ENCODE measurements at regions not wholly inside any gene's neighbourhood (a gene's known extent, or its start where the extent isn't known, plus 50 kb on each side); places are given as distances from the start of the nearest gene placed in this dataset.
A peak's percentile ranks its signal among the peaks of the same experiment; 100 is the strongest.
"Not testable (repeated sequence)": the region's sequence is repeated elsewhere in the genome, so short reads cannot be mapped to it uniquely, and the experiment has no call there.

DNA sequence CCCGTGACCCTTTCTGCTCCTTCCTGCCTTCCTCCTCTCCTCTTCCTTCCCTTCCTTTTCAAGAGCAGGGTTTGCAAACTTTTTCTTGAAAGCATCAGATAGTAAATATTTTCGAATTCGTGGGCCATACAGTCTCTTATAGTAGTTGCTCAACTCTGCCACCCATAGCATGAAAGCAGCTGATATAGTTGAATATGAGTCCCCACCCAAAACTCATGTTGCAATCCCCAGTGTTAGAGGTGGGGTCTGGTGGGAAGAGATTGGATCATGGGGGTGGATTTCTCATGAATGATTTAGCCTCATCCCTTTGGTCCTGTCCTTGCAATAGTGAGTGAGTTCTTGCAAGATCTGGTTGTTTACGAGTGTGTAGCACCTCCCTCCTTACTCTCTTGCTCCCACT, 114.3 kb downstream of the UNC93B1 start:
- not testable (repeated sequence) for H3K36me3 ChIP-seq (ENCODE audit: control insufficient read depth, insufficient read depth, low read length); H3K9me3 ChIP-seq (ENCODE audit: control insufficient read depth, low read length); H3K27me3 ChIP-seq (replicated peaks; ENCODE audit: control insufficient read depth, insufficient read depth, low read length, poor library complexity, severe bottlenecking); H3K4me1 ChIP-seq (ENCODE audit: control insufficient read depth, insufficient read depth, low read length, poor library complexity, severe bottlenecking); H3K27ac ChIP-seq (ENCODE audit: insufficient read depth, low read length, poor library complexity, severe bottlenecking); H3K4me3 ChIP-seq (ENCODE audit: insufficient read depth, low read depth, low read length, poor library complexity, severe bottlenecking); DNase-seq

DNA sequence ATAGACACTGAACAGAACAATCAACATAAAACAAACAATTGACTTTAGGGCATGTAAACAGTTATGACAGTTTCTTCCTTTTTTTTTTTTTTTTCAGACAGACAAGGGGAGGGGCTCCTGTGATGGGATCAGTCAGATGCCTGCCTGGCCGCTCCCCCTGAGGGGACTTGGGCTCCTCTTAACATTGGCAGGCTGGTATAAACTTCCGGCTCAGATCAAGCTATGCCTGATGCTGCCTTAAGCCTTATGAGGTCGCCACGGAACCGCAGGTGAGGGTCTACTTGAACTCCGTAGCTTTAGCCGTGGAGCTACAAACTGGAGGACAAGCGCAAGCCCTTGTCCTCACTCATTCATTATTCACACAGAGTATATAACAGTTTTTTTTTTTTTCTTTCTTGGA, 115.8 kb downstream of the UNC93B1 start:
- H3K9me3 ChIP-seq (ENCODE audit: control insufficient read depth, low read length); H3K4me3 ChIP-seq (ENCODE audit: insufficient read depth, low read depth, low read length, poor library complexity, severe bottlenecking); H3K4me1 ChIP-seq (ENCODE audit: control insufficient read depth, insufficient read depth, low read length, poor library complexity, severe bottlenecking); DNase-seq; H3K27ac ChIP-seq (ENCODE audit: insufficient read depth, low read length, poor library complexity, severe bottlenecking); H3K27me3 ChIP-seq (replicated peaks; ENCODE audit: control insufficient read depth, insufficient read depth, low read length, poor library complexity, severe bottlenecking); H3K36me3 ChIP-seq (ENCODE audit: control insufficient read depth, insufficient read depth, low read length): not testable (repeated sequence)

DNA sequence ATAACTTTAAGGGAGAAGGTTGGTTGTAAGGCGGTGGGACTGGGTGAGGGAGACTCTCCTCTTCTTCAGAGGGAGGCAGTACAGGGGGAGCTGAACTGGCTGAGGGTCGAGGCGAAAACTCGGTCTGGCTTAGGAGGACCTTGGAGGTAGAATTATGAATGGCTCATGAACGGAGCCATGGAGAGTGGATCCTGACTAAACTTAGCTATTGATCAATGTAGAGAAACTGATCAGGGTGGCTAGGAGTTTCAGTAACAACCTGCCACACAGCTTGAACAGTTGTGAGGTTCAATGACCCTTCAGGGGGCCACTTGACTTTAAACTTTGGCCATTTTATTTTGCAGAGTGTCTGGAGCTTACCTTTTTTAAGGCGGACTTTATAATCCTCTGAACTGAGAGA, 117.2 kb downstream of the UNC93B1 start:
- not testable (repeated sequence) for H3K9me3 ChIP-seq (ENCODE audit: control insufficient read depth, low read length); H3K4me3 ChIP-seq (ENCODE audit: insufficient read depth, low read depth, low read length, poor library complexity, severe bottlenecking); H3K27ac ChIP-seq (ENCODE audit: insufficient read depth, low read length, poor library complexity, severe bottlenecking); H3K4me1 ChIP-seq (ENCODE audit: control insufficient read depth, insufficient read depth, low read length, poor library complexity, severe bottlenecking); DNase-seq; H3K36me3 ChIP-seq (ENCODE audit: control insufficient read depth, insufficient read depth, low read length); H3K27me3 ChIP-seq (replicated peaks; ENCODE audit: control insufficient read depth, insufficient read depth, low read length, poor library complexity, severe bottlenecking)

- not testable (repeated sequence) for H3K4me3 ChIP-seq (ENCODE audit: insufficient read depth, low read depth, low read length, poor library complexity, severe bottlenecking); DNase-seq; H3K4me1 ChIP-seq (ENCODE audit: control insufficient read depth, insufficient read depth, low read length, poor library complexity, severe bottlenecking); H3K36me3 ChIP-seq (ENCODE audit: control insufficient read depth, insufficient read depth, low read length); H3K27me3 ChIP-seq (replicated peaks; ENCODE audit: control insufficient read depth, insufficient read depth, low read length, poor library complexity, severe bottlenecking); H3K27ac ChIP-seq (ENCODE audit: insufficient read depth, low read length, poor library complexity, severe bottlenecking); H3K9me3 ChIP-seq (ENCODE audit: control insufficient read depth, low read length)
Observed at GRCh38 chr11:67886207-67886606, 117.7 kb downstream of the UNC93B1 start.

- not testable (repeated sequence) for H3K9me3 ChIP-seq (ENCODE audit: control insufficient read depth, low read length); H3K36me3 ChIP-seq (ENCODE audit: control insufficient read depth, insufficient read depth, low read length); H3K4me3 ChIP-seq (ENCODE audit: insufficient read depth, low read depth, low read length, poor library complexity, severe bottlenecking); H3K4me1 ChIP-seq (ENCODE audit: control insufficient read depth, insufficient read depth, low read length, poor library complexity, severe bottlenecking); H3K27me3 ChIP-seq (replicated peaks; ENCODE audit: control insufficient read depth, insufficient read depth, low read length, poor library complexity, severe bottlenecking); DNase-seq
- peak overlapping the region; percentile 75 for H3K27ac ChIP-seq (ENCODE audit: insufficient read depth, low read length, poor library complexity, severe bottlenecking)
Observed at GRCh38 chr11:67885574-67885973, 118.3 kb downstream of the UNC93B1 start.

DNA sequence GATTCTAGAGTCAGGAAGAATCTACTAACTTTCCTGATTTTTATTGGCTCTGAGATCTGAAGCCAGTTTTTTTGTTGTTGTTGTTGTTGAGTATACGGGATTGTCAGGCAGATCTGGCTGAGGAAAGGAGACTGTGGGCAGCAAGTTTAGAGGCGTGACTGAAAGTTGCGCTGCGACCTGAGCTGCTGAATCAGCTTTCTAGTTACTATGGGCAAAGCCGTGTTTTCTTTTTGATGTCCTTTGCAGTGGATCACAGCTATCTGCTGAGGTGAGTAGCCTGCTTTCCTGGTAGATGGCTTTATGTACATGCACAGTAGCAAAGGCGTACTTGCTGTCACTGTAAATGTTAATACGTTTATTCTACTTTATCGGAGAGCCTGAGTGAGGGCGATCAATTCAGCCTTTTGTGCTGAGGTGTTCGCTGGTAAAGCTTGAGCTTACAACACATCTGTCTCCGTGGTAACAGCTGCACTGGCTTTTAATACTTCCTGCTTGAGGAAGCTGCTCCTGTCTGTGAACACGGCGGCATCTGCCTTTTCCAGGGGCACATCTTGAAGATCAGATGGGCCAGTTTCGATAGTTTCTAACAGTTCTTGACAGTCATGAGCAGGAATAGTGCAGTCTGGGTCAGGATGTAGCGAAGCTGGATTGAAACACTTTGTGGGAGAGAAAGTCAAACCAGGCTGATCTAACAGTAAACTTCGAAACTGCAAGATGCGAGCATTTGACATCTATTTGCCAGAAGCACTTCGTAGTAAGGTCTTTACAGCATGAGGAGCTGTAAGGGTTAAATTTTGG, 118.9 kb downstream of the UNC93B1 start:
- peak overlapping the region; percentile 39 for H3K4me3 ChIP-seq (ENCODE audit: insufficient read depth, low read depth, low read length, poor library complexity, severe bottlenecking)
- H3K27ac ChIP-seq (ENCODE audit: insufficient read depth, low read length, poor library complexity, severe bottlenecking) = peak overlapping the region; percentile 75
- not testable (repeated sequence) for H3K27me3 ChIP-seq (replicated peaks; ENCODE audit: control insufficient read depth, insufficient read depth, low read length, poor library complexity, severe bottlenecking); H3K36me3 ChIP-seq (ENCODE audit: control insufficient read depth, insufficient read depth, low read length); H3K4me1 ChIP-seq (ENCODE audit: control insufficient read depth, insufficient read depth, low read length, poor library complexity, severe bottlenecking); H3K9me3 ChIP-seq (ENCODE audit: control insufficient read depth, low read length)
- peak; percentile 9 to 34 (median 22) for DNase-seq

- peak overlapping the region; percentile 75 for H3K27ac ChIP-seq (ENCODE audit: insufficient read depth, low read length, poor library complexity, severe bottlenecking)
- H3K9me3 ChIP-seq (ENCODE audit: control insufficient read depth, low read length); H3K36me3 ChIP-seq (ENCODE audit: control insufficient read depth, insufficient read depth, low read length); H3K4me1 ChIP-seq (ENCODE audit: control insufficient read depth, insufficient read depth, low read length, poor library complexity, severe bottlenecking); H3K27me3 ChIP-seq (replicated peaks; ENCODE audit: control insufficient read depth, insufficient read depth, low read length, poor library complexity, severe bottlenecking): not testable (repeated sequence)
- peak in 1 of 3 donors; percentile 5 for DNase-seq
- peak overlapping the region; percentile 39 for H3K4me3 ChIP-seq (ENCODE audit: insufficient read depth, low read depth, low read length, poor library complexity, severe bottlenecking)
Observed at GRCh38 chr11:67884073-67884757, 119.7 kb downstream of the UNC93B1 start.

DNA sequence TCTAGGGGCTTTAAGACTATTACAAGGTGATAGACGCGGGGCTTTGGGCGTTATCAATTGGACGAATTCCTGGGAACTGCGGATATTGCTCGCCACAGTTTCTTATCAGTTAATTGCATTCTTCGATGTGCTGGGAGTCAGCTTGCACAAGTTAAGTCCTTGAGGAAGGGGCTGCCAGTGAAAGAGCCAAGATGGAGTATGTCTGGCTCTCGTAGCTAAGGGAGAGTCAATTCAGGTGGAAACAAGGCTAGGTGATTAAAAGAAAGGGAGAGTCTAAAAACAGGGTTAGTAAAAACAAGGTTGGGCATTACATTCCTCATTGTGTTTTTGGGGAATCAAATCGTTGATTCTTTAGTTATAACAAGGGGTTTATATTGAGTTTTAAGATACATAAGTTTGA, 121.6 kb downstream of the UNC93B1 start:
- H3K4me1 ChIP-seq (ENCODE audit: control insufficient read depth, insufficient read depth, low read length, poor library complexity, severe bottlenecking); H3K4me3 ChIP-seq (ENCODE audit: insufficient read depth, low read depth, low read length, poor library complexity, severe bottlenecking); H3K9me3 ChIP-seq (ENCODE audit: control insufficient read depth, low read length); H3K27me3 ChIP-seq (replicated peaks; ENCODE audit: control insufficient read depth, insufficient read depth, low read length, poor library complexity, severe bottlenecking); H3K36me3 ChIP-seq (ENCODE audit: control insufficient read depth, insufficient read depth, low read length); DNase-seq; H3K27ac ChIP-seq (ENCODE audit: insufficient read depth, low read length, poor library complexity, severe bottlenecking): not testable (repeated sequence)

GRCh38 chr11:67881836-67882235, 122.1 kb downstream of the UNC93B1 start:
- H3K4me1 ChIP-seq (ENCODE audit: control insufficient read depth, insufficient read depth, low read length, poor library complexity, severe bottlenecking); H3K27ac ChIP-seq (ENCODE audit: insufficient read depth, low read length, poor library complexity, severe bottlenecking); H3K36me3 ChIP-seq (ENCODE audit: control insufficient read depth, insufficient read depth, low read length); H3K27me3 ChIP-seq (replicated peaks; ENCODE audit: control insufficient read depth, insufficient read depth, low read length, poor library complexity, severe bottlenecking); H3K4me3 ChIP-seq (ENCODE audit: insufficient read depth, low read depth, low read length, poor library complexity, severe bottlenecking); H3K9me3 ChIP-seq (ENCODE audit: control insufficient read depth, low read length); DNase-seq: not testable (repeated sequence)

DNA sequence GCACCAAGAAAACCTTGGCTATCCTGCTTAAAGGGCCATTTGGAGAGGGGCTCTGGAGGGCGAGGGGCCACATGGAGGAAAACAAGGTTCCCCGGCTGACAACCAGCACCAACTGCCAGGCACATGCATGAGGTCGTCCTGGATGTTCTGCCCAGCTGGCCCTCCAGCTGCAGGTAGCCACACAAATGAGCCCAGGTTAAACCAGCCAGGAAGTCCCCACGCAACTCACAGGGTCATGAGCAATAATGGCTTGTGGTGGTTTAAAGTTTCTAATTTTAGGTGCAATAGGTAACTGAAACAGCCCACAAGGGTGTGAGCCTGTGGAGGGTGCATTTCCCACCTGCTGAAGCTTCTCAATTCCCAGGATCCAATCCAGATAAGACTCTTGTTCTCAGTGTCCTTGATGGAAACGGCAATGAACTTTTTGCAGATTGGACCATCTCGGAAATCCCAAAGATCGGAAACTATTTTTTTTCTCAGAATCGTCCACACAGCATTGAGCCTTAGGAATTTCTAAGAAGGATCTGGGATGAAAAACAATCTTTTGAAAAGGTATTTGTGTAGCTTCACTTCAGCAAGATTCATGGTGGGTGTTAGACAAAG, 123.2 kb downstream of the UNC93B1 start:
- H3K27ac ChIP-seq (ENCODE audit: insufficient read depth, low read length, poor library complexity, severe bottlenecking); H3K27me3 ChIP-seq (replicated peaks; ENCODE audit: control insufficient read depth, insufficient read depth, low read length, poor library complexity, severe bottlenecking); H3K4me3 ChIP-seq (ENCODE audit: insufficient read depth, low read depth, low read length, poor library complexity, severe bottlenecking); H3K9me3 ChIP-seq (ENCODE audit: control insufficient read depth, low read length); H3K36me3 ChIP-seq (ENCODE audit: control insufficient read depth, insufficient read depth, low read length); H3K4me1 ChIP-seq (ENCODE audit: control insufficient read depth, insufficient read depth, low read length, poor library complexity, severe bottlenecking); DNase-seq: not testable (repeated sequence)

All from effector memory CD4-positive, alpha-beta T cell (primary cell).